Endodermal cell (in vitro differentiated cells): ENCODE measurements at regions not wholly inside any gene's neighbourhood (a gene's known extent, or its start where the extent isn't known, plus 50 kb on each side); places are given as distances from the start of the nearest gene placed in this dataset.

Source experiments
- DNase-seq: peaks from one replicate; pipeline ENCODE4 v3.0.0-alpha.2; 2017
- H3K27ac ChIP-seq: 2 replicates; pipeline ENCODE4 v1.5.1; 2013; ENCODE audit warnings: mild to moderate bottlenecking, low read depth, low read length, moderate library complexity
- H3K27me3 ChIP-seq: 2 replicates; pipeline ENCODE4 v1.6.1; 2013; ENCODE audit warnings: mild to moderate bottlenecking, low read length, moderate library complexity; ENCODE audit not compliant: insufficient read depth, control insufficient read depth, poor library complexity, severe bottlenecking
- H3K36me3 ChIP-seq: 2 replicates; pipeline ENCODE4 v1.7.0; 2013; ENCODE audit warnings: mild to moderate bottlenecking, low read length, moderate library complexity; ENCODE audit not compliant: control insufficient read depth, insufficient read depth
- H3K4me1 ChIP-seq: one replicate; pipeline ENCODE4 v1.7.0; 2013; ENCODE audit warnings: low read length; ENCODE audit not compliant: control insufficient read depth, insufficient read depth
- H3K4me3 ChIP-seq: 2 replicates; pipeline ENCODE4 v1.5.1; 2013; ENCODE audit warnings: mild to moderate bottlenecking, low read length, moderate library complexity
- H3K9ac ChIP-seq: 2 replicates; pipeline ENCODE4 v1.6.1; 2013; ENCODE audit warnings: mild to moderate bottlenecking, low read length, moderate library complexity; ENCODE audit not compliant: poor library complexity, severe bottlenecking; ENCODE audit errors: extremely low read depth
- H3K9me3 ChIP-seq: 2 replicates; pipeline ENCODE4 v1.6.1; 2013; ENCODE audit warnings: mild to moderate bottlenecking, low read length, moderate library complexity; ENCODE audit not compliant: control insufficient read depth
- H3K27ac Mint-ChIP-seq: 2 replicates; pipeline ENCODE4 v1.8.0; 2020; ENCODE audit warnings: mixed read lengths
- H3K27me3 Mint-ChIP-seq: 2 replicates; pipeline ENCODE4 v1.8.0; 2021; ENCODE audit warnings: mild to moderate bottlenecking, mixed read lengths; ENCODE audit not compliant: insufficient read depth
- H3K36me3 Mint-ChIP-seq: 2 replicates; pipeline ENCODE4 v1.8.0; 2020; ENCODE audit warnings: low read depth, mixed read lengths
- H3K4me1 Mint-ChIP-seq: 2 replicates; pipeline ENCODE4 v1.8.0; 2020; ENCODE audit warnings: mixed read lengths
- H3K4me3 Mint-ChIP-seq: 2 replicates; pipeline ENCODE4 v1.8.0; 2020; ENCODE audit warnings: mild to moderate bottlenecking, moderate library complexity, mixed read lengths
- H3K9me3 Mint-ChIP-seq: 2 replicates; pipeline ENCODE4 v1.8.0; 2020; ENCODE audit warnings: mild to moderate bottlenecking, mixed read lengths
- CTCF ChIP-seq: fragments of 200-600 bp; sonication (generic); conservative IDR thresholded peaks from 2 replicates; pipeline ENCODE4 v1.5.0; 2021; ENCODE audit warnings: antibody characterized with exemption, mild to moderate bottlenecking
- WGBS, 2 experiments: methylation state at CpG; one replicate each; pipeline versions ENCODE4 v1.1.5 to v1.1.7; 2013; ENCODE audit warnings: missing lambda C conversion rate in 2 of 2, mixed read lengths in 1 of 2; ENCODE audit not compliant: insufficient coverage in 1 of 2, insufficient read length in 1 of 2; 5-methylcytosine and 5-hydroxymethylcytosine counted together

DNA sequence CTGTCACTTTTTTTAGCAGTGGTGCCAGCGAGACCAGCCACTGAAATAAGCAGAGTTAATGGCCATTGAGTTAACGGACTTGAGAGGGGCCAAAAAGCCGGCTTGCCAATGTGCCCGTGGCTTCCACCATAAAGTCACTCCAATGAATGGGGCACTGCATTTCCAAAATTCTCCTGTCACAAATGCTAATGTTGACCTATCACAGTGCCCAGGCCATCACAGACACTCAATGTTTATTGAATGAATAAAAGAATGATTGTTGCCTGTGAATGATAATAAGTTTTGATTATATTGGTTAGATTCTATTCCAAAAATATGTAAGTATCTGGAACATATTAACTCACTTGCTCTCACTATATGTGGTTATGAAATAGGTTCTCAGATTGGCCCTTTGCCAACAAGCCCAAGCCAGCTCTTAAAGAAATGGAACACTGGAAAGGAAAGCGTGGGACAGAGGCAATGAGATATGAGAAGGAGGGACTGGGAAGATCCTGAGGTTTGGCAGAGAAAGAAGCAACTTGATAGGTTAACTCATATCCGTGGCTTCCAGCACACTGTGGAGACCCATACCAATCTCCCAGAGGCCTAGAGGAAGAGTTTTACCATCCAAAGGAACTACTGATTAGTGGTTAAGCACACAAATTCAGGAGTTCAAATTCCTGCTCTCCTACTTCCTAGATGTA is 108.7 kb downstream of the BTG1 start:
- no peak for TF ChIP-seq CTCF
- no peaks in the 10 kb centered on the region for H3K4me1 ChIP-seq
- no peak overlapping the region for H3K4me3 ChIP-seq
- H3K9ac ChIP-seq, result no peak overlapping the region
- H3K36me3 ChIP-seq, result no peaks in the 10 kb centered on the region
- Mint-ChIP-seq H3K4me1 (peaks cover 6% of the 10 kb centered on the region), H3K27ac (no peak overlapping the region), H3K27me3 (no peaks in the 10 kb centered on the region), H3K9me3 (no peaks in the 10 kb centered on the region), H3K4me3 (no peak overlapping the region), H3K36me3 (no peaks in the 10 kb centered on the region)
- no peak for DNase-seq
- 92 to 96% methylated on average over 5 to 6 of the region's 6 CpGs for WGBS, 2 experiments
- H3K27ac ChIP-seq, result no peak overlapping the region
- H3K9me3 ChIP-seq, result no peaks in the 10 kb centered on the region
- no peaks in the 10 kb centered on the region for H3K27me3 ChIP-seq

GRCh38 chr12:92036061-92036620 is 109.5 kb downstream of the BTG1 start:
- Histone ChIP-seq H3K9ac (no peak overlapping the region), H3K9me3 (no peaks in the 10 kb centered on the region), H3K27ac (no peak overlapping the region), H3K4me3 (no peak overlapping the region), H3K27me3 (no peaks in the 10 kb centered on the region), H3K4me1 (no peaks in the 10 kb centered on the region), H3K36me3 (no peaks in the 10 kb centered on the region)
- Mint-ChIP-seq H3K36me3 (no peaks in the 10 kb centered on the region), H3K4me3 (no peak overlapping the region), H3K27me3 (no peaks in the 10 kb centered on the region), H3K9me3 (no peaks in the 10 kb centered on the region), H3K4me1 (peaks cover 6% of the 10 kb centered on the region), H3K27ac (no peak overlapping the region)
- DNase-seq, result no peak
- 87 to 93% methylated on average over 5 to 7 of the region's 7 CpGs for WGBS, 2 experiments
- TF ChIP-seq CTCF, result no peak

DNA sequence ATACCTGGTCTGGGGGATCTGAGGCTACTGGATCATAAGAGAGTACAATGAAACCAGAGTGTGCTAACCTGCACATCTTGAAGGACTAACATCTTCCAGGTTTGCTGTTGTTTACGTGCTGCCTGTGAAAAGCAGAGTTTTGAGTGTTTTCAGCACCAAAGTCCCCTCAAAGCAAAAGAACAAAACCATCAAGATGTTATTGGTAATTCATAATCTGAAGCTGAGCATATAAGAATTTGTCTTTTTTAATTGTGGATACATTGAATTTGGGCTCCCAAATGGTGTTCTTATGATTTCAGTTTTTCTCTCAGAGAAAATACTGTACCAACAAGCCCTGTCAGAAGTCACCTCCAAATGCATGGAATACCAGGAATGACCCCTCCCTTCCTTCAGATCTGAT is 110.2 kb downstream of the BTG1 start:
- Histone ChIP-seq H3K27ac (no peak overlapping the region), H3K4me3 (no peak overlapping the region), H3K9me3 (no peaks in the 10 kb centered on the region), H3K36me3 (no peaks in the 10 kb centered on the region), H3K9ac (no peak overlapping the region), H3K4me1 (no peaks in the 10 kb centered on the region), H3K27me3 (no peaks in the 10 kb centered on the region)
- no peaks in the 10 kb centered on the region for H3K36me3 Mint-ChIP-seq
- H3K4me1 Mint-ChIP-seq, result peaks cover 6% of the 10 kb centered on the region
- no peak for DNase-seq
- 93% methylated on average over 1 of the region's 1 CpG; no CpG with 5 or more reads in 1 of the 2 experiments for WGBS, 2 experiments
- no peaks in the 10 kb centered on the region for H3K9me3 Mint-ChIP-seq
- no peaks in the 10 kb centered on the region for H3K27me3 Mint-ChIP-seq
- no peak for TF ChIP-seq CTCF
- H3K27ac Mint-ChIP-seq, result no peak overlapping the region
- no peak overlapping the region for H3K4me3 Mint-ChIP-seq
